Esophagus muscularis mucosa (tissue), 4 donors: ENCODE measurements at regions not wholly inside any gene's neighbourhood (a gene's known extent, or its start where the extent isn't known, plus 50 kb on each side); places are given as distances from the start of the nearest gene placed in this dataset.

Experiments used
- DNase-seq: peaks from one replicate; pipeline ENCODE4 v3.0.0-alpha.2; 2017; ENCODE audit errors: extremely low spot score
- H3K27ac ChIP-seq, 4 donors: fragments of 200-600 bp; sonication (generic); replicated peaks in 1 of 4; 1 replicate in 3 of 4; 2 replicates in 1 of 4; pipeline ENCODE4 v1.5.1; 2016 to 2019; ENCODE audit warnings: mild to moderate bottlenecking in 1 of 4
- H3K27me3 ChIP-seq, 4 donors: fragments of 200-600 bp; sonication (generic); one replicate each; pipeline versions ENCODE4 v1.5.1 to v1.6.0; 2016 to 2019
- H3K36me3 ChIP-seq, 4 donors: fragments of 200-600 bp; sonication (generic); one replicate each; pipeline ENCODE4 v1.5.1; 2016 to 2019
- H3K4me1 ChIP-seq, 4 donors: fragments of 200-600 bp; sonication (generic); one replicate each; pipeline ENCODE4 v1.5.1; 2016 to 2019
- H3K4me3 ChIP-seq, 4 donors: fragments of 200-600 bp; sonication (generic); 1 replicate in 2 of 4; 2 replicates in 2 of 4; pipeline ENCODE4 v1.5.1; 2016 to 2019; ENCODE audit warnings: mild to moderate bottlenecking in 4 of 4, moderate library complexity in 1 of 4
- H3K9me3 ChIP-seq, 4 donors: fragments of 200-600 bp; sonication (generic); 1 replicate in 3 of 4; 2 replicates in 1 of 4; pipeline ENCODE4 v1.5.1; 2016 to 2019
- EP300 ChIP-seq: sonication (generic); formaldehyde crosslinking; IDR thresholded peaks from one replicate; pipeline ENCODE4 v1.6.1; 2017; ENCODE audit warnings: antibody characterized with exemption
- POLR2A ChIP-seq: fragments of 450-650 bp; IDR thresholded peaks from one replicate; pipeline ENCODE4 v1.6.1; 2017; ENCODE audit warnings: antibody characterized with exemption, moderate library complexity, mild to moderate bottlenecking, low read depth
- POLR2AphosphoS5 ChIP-seq, 2 donors: sonication (generic); formaldehyde crosslinking; IDR thresholded peaks; one replicate each; pipeline ENCODE4 v1.6.1; 2017; ENCODE audit warnings: antibody characterized with exemption in 2 of 2
- WGBS: methylation state at CpG from one replicate; pipeline ENCODE4 v1.1.5; 2018; 5-methylcytosine and 5-hydroxymethylcytosine counted together
- intact Hi-C: fragments of 100-400 bp; cut with DNase I; formaldehyde crosslinking; loops from one replicate; pipeline ENCODE4 v1.15.1; 2023
- TF ChIP-seq, protein P1 (sequence below), 3 experiments: fragments of 200-600 bp in 2 of 3; fragments of 450-650 bp in 1 of 3; sonication (generic) in 2 of 3; IDR thresholded peaks; one replicate each; pipeline ENCODE4 v1.5.1; 2017 to 2019; ENCODE audit warnings: antibody characterized with exemption in 3 of 3, mild to moderate bottlenecking in 2 of 3, moderate library complexity in 1 of 3

DNA sequence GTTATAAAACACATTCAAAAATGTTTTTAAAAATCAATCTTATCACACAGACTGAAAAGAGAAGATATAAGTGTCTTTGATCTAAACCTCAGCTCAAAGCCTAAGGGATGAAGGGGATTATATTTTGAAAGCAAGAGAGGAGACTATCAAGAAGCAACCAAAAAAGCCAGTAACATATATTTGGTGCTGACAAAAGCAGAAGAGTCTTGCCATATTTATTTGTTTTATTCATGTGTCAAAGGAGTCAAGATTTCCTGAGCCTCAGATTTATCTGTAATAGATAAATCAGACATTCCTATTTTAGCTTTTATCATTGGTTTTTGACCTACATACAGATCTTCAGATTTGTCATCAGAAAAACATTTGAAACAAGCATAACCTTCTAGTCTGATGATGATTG, 798.6 kb upstream of the PCDH9 start:
- TF ChIP-seq POLR2A (no peak), POLR2AphosphoS5 (IDR thresholded peaks at IDR 0.05) (no peak), EP300 (no peak)
- TF ChIP-seq, protein P1, sequence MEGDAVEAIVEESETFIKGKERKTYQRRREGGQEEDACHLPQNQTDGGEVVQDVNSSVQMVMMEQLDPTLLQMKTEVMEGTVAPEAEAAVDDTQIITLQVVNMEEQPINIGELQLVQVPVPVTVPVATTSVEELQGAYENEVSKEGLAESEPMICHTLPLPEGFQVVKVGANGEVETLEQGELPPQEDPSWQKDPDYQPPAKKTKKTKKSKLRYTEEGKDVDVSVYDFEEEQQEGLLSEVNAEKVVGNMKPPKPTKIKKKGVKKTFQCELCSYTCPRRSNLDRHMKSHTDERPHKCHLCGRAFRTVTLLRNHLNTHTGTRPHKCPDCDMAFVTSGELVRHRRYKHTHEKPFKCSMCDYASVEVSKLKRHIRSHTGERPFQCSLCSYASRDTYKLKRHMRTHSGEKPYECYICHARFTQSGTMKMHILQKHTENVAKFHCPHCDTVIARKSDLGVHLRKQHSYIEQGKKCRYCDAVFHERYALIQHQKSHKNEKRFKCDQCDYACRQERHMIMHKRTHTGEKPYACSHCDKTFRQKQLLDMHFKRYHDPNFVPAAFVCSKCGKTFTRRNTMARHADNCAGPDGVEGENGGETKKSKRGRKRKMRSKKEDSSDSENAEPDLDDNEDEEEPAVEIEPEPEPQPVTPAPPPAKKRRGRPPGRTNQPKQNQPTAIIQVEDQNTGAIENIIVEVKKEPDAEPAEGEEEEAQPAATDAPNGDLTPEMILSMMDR (IDR thresholded peaks at IDR 0.05): no peak
- intact Hi-C loops: no loop called here
- DNase-seq: no peak
- Histone ChIP-seq H3K27ac (no peak overlapping the region), H3K36me3 (no peaks in the 10 kb centered on the region), H3K27me3 (no peaks in the 10 kb centered on the region), H3K4me1 (no peaks in the 10 kb centered on the region), H3K9me3 (no peaks in the 10 kb centered on the region), H3K4me3 (no peak overlapping the region)

DNA sequence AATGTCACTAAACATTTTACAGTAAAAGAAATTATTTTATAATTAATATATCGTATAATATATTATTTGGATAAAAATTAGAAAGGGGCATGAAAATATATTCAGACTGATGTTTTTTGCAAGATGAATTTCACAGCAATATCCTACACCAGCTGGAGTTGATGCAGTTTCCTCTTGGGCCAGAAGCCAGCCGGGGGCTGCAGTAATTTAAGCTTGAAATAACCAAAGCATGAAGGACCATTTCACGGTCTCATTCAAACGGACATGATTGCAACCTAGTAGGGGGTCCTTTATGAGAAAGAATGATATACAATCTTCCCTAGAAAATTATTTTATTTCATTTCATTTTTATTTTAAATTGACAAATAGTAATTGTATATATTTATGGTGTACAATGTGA, 797.2 kb upstream of the PCDH9 start:
- no peaks in the 10 kb centered on the region for H3K9me3 ChIP-seq
- 61% methylated on average over 4 of the region's 4 CpGs for WGBS
- intact Hi-C loops: no loop called here
- DNase-seq: no peak
- no peaks in the 10 kb centered on the region for H3K36me3 ChIP-seq
- no peaks in the 10 kb centered on the region for H3K4me1 ChIP-seq
- H3K4me3 ChIP-seq: no peak overlapping the region
- no peaks in the 10 kb centered on the region for H3K27me3 ChIP-seq
- TF ChIP-seq EP300 (no peak), POLR2A (no peak), POLR2AphosphoS5 (IDR thresholded peaks at IDR 0.05) (no peak)
- TF ChIP-seq, protein P1 (IDR thresholded peaks at IDR 0.05): no peak
- H3K27ac ChIP-seq: no peak overlapping the region

DNA sequence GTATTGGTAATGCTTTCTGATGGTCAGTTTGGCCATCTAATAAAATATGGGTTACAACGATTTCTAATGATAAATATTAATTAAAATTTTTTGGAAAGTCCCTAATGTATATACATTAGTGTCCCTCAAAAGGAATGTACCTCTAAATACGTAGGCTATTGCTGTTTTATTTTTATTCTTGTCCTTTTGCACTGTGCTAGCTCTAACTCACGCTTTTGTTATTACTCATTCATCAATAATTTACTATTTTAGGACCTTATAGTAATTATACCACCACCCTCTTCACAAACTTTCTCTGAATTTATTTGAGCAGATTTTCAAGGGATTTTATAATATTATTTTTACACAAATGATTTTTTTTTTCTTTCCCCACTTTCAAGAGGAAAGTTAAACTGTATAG, 795.9 kb upstream of the PCDH9 start:
- Histone ChIP-seq H3K36me3 (no peaks in the 10 kb centered on the region), H3K9me3 (no peaks in the 10 kb centered on the region), H3K27ac (no peak overlapping the region), H3K4me3 (no peak overlapping the region), H3K4me1 (no peaks in the 10 kb centered on the region), H3K27me3 (no peaks in the 10 kb centered on the region)
- DNase-seq: no peak
- 73% methylated on average over 3 of the region's 3 CpGs for WGBS
- intact Hi-C loops: no loop called here
- TF ChIP-seq EP300 (no peak), POLR2A (no peak), POLR2AphosphoS5 (IDR thresholded peaks at IDR 0.05) (no peak)
- TF ChIP-seq, protein P1 (IDR thresholded peaks at IDR 0.05): no peak

DNA sequence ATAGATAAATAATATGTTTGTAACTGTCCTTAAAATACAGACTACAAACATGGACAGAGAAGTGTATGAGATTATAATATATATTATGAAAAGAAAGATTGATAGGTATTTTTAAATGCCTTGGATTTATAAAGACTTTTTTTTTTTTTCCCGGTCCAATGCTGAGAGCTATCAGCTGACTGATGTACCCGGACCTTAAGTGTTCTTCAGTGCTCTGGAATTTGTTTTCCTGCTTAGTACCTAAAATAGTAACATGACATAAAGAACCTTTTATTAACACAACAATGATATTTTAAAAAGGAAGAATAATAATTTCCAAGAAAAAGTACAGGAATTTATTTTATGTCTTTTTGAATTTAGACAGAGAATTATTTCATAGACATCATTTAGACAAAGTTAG, 795.5 kb upstream of the PCDH9 start:
- no peak for DNase-seq
- Histone ChIP-seq H3K4me3 (no peak overlapping the region), H3K36me3 (no peaks in the 10 kb centered on the region), H3K27ac (no peak overlapping the region), H3K27me3 (no peaks in the 10 kb centered on the region), H3K9me3 (no peaks in the 10 kb centered on the region), H3K4me1 (no peaks in the 10 kb centered on the region)
- TF ChIP-seq POLR2A (no peak), POLR2AphosphoS5 (IDR thresholded peaks at IDR 0.05) (no peak), EP300 (no peak)
- TF ChIP-seq, protein P1 (IDR thresholded peaks at IDR 0.05): no peak
- intact Hi-C loops: no loop called here
- WGBS: 57% methylated on average over 2 of the region's 2 CpGs

DNA sequence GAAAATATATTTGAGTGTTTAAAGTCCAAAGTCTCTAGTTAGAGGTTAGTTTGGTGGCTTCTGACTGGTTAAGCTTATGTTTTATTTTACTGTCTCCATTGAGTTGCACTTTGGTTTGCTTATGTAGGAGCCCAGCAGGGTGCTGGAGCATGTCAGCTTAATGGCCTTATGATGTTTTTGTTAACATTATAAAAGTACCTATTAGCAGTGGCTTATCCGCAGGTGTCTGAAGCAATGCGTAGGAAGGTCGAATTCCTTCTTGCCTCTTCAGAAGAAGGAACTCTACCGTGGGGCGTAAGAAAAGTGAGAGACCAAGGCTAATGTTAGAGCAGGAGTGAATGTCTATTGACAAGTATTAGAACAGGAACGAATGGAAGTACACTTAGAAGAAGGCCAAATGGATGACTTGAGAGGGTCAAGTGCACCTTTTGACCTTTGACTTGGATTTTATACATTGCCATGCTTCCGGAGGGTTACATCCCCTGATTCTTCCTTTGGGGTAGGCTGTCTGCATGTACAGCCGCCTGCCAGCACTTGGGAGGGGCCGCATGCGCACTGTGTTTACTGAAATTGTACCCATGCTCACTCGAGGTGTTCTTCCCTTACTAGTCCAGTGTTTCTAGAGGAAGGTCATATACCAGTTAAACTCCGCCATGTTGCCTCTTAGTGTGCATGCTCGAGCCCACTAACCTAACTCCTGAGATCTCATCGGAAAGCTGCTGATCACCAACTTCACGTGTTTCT, 793.9 kb upstream of the PCDH9 start:
- Histone ChIP-seq H3K27me3 (no peaks in the 10 kb centered on the region), H3K4me3 (no peak overlapping the region), H3K9me3 (no peaks in the 10 kb centered on the region), H3K27ac (no peak overlapping the region), H3K4me1 (no peaks in the 10 kb centered on the region), H3K36me3 (no peaks in the 10 kb centered on the region)
- intact Hi-C loops: no loop called here
- DNase-seq: no peak
- 80% methylated on average over 15 of the region's 15 CpGs for WGBS
- no peak for TF ChIP-seq POLR2A
- TF ChIP-seq, protein P1 (IDR thresholded peaks at IDR 0.05): no peak
- TF ChIP-seq EP300: no peak
- TF ChIP-seq POLR2AphosphoS5 (IDR thresholded peaks at IDR 0.05): no peak
